Keratinocyte (primary cell): ENCODE measurements at regions not wholly inside any gene's neighbourhood (a gene's known extent, or its start where the extent isn't known, plus 50 kb on each side); places are given as distances from the start of the nearest gene placed in this dataset.

Source experiments
- DNase-seq: peaks from one replicate; pipeline ENCODE4 v3.0.0-alpha.2; 2011; ENCODE audit warnings: low read depth, missing footprints, low spot score
- FAIRE-seq: peaks from 2 replicates; lab custom pipeline; 2011; peaks lifted over from hg19 to GRCh38; lab: Jason Lieb, UNC
- H2AFZ ChIP-seq: 2 replicates; pipeline ENCODE4 v1.6.0; 2012; ENCODE audit warnings: low read length, control low read depth, inconsistent platforms; ENCODE audit not compliant: control insufficient read depth
- H3K27ac ChIP-seq: 2 replicates; pipeline ENCODE4 v1.5.1; 2011; ENCODE audit warnings: low read length; ENCODE audit not compliant: control insufficient read depth, insufficient read depth
- H3K27me3 ChIP-seq: 3 replicates; pipeline ENCODE4 v1.6.0; 2011; ENCODE audit warnings: low read length; ENCODE audit not compliant: control insufficient read depth, insufficient read depth; ENCODE audit errors: extremely low read depth
- H3K36me3 ChIP-seq, 2 experiments: 2 replicates in 1 of 2; 3 replicates in 1 of 2; pipeline ENCODE4 v1.5.1; 2011; ENCODE audit warnings: low read length in 2 of 2, mild to moderate bottlenecking in 1 of 2; ENCODE audit not compliant: control insufficient read depth in 2 of 2, insufficient read depth in 2 of 2; ENCODE audit errors: extremely low read depth in 1 of 2
- H3K4me1 ChIP-seq: 3 replicates; pipeline ENCODE4 v1.5.1; 2011; ENCODE audit warnings: low read length; ENCODE audit not compliant: control insufficient read depth, insufficient read depth; ENCODE audit errors: extremely low read depth
- H3K4me2 ChIP-seq: 3 replicates; pipeline ENCODE4 v1.6.0; 2011; ENCODE audit warnings: low read depth, low read length; ENCODE audit not compliant: control insufficient read depth, insufficient read depth; ENCODE audit errors: extremely low read depth
- H3K4me3 ChIP-seq, 3 experiments: fragments of 200-600 bp in 1 of 3; sonication (generic) in 1 of 3; 2 replicates in 2 of 3; 3 replicates in 1 of 3; pipeline ENCODE4 v1.5.1; 2011 to 2016; ENCODE audit warnings: low read length in 3 of 3, mild to moderate bottlenecking in 3 of 3, control low read depth in 2 of 3, inconsistent platforms in 1 of 3, low read depth in 1 of 3, mixed read lengths in 1 of 3, mixed run types in 1 of 3, moderate library complexity in 1 of 3; ENCODE audit not compliant: control insufficient read depth in 2 of 3, insufficient read depth in 2 of 3; ENCODE audit errors: extremely low read depth in 1 of 3
- H3K79me2 ChIP-seq: 2 replicates; pipeline ENCODE4 v1.6.0; 2012; ENCODE audit warnings: low read length; ENCODE audit not compliant: control insufficient read depth, insufficient read depth
- H3K9ac ChIP-seq: 3 replicates; pipeline ENCODE4 v1.6.0; 2011; ENCODE audit warnings: low read length; ENCODE audit not compliant: control insufficient read depth, insufficient read depth; ENCODE audit errors: extremely low read depth
- H3K9me1 ChIP-seq: 3 replicates; pipeline ENCODE4 v1.6.0; 2011; ENCODE audit warnings: low read length; ENCODE audit not compliant: control insufficient read depth, insufficient read depth; ENCODE audit errors: extremely low read depth
- H3K9me3 ChIP-seq: 2 replicates; pipeline ENCODE4 v1.5.1; 2012; ENCODE audit warnings: low read depth, low read length; ENCODE audit not compliant: control insufficient read depth
- H4K20me1 ChIP-seq: 3 replicates; pipeline ENCODE4 v1.6.0; 2011; ENCODE audit warnings: low read length; ENCODE audit not compliant: control insufficient read depth, insufficient read depth; ENCODE audit errors: extremely low read depth
- CTCF ChIP-seq, 3 experiments: IDR thresholded peaks in 1 of 3; conservative IDR thresholded peaks in 1 of 3; optimal IDR thresholded peaks in 1 of 3; 2 replicates in 2 of 3; 3 replicates in 1 of 3; pipeline versions ENCODE3 to v1.5.1; 2011; ENCODE audit warnings: low read length in 3 of 3, mild to moderate bottlenecking in 3 of 3, moderate library complexity in 2 of 3, control low read depth in 1 of 3, inconsistent platforms in 1 of 3; ENCODE audit not compliant: insufficient read depth in 2 of 3; ENCODE audit errors: extremely low read depth in 1 of 3
- EZH2 ChIP-seq: IDR thresholded peaks from one replicate; pipeline ENCODE4 v1.6.1; 2012; ENCODE audit warnings: inconsistent platforms, mild to moderate bottlenecking, low read length, moderate library complexity
- dilution Hi-C: fragments of 300-500 bp; cut with MboI; formaldehyde crosslinking; loops from one replicate; pipeline ENCODE4 v1.7.0; 2020; ENCODE audit warnings: low sequenced_read_pairs; ENCODE audit not compliant: extremely low pct_ligation_motif_present

DNA sequence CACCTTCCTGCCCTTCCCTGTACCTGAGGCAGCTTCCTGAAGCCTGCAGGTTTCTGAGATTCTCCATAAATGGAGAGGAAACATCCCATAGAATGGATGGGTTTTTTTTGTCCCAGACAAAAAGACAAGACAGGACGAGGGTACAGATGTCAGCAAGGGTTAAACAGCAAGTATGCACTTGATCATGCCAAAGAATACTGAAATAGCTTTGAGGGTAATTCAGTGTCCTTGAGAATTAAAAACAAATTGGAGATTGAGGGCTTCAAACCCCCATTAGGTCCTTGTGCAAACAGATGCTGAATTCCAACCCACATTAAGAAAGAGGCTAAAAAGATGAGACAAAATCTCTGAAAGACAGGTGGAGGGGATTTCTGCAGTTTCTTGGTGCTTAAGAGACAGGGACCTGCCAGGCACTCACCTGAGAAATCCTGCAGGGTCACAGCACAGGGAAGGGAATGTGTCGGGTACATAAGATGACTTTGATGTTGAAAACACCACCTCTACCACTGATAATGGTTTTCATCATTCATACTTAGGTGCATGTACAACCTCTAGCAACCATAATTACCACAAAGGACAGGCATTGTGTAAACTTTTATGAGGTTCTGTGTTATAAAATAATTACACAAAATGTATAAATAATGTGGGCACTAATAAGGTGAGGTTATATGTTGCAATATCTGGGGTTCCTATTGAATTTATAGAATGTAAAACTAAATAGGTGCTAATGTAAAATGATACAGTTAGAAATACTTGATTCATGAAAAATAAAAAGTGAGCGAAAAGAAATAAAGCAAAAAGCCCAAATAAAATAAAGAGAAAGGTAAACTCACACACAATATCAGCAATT, 107.1 kb upstream of the TOP3B start:
- Histone ChIP-seq H3K36me3 (no peaks in the 10 kb centered on the region), H3K79me2 (no peaks in the 10 kb centered on the region), H3K4me1 (peaks cover 11% of the 10 kb centered on the region), H3K4me3 (no peak overlapping the region), H3K9me3 (no peaks in the 10 kb centered on the region), H3K9ac (no peak overlapping the region), H2AFZ (no peak overlapping the region), H3K27me3 (peaks cover 3% of the 10 kb centered on the region), H3K9me1 (no peaks in the 10 kb centered on the region), H4K20me1 (no peaks in the 10 kb centered on the region), H3K4me2 (no peak overlapping the region), H3K27ac (no peak overlapping the region)
- TF ChIP-seq CTCF (optimal IDR thresholded peaks at IDR 0.05 in 1 of 3, IDR thresholded peaks at IDR 0.05 in 1 of 3, conservative IDR thresholded peaks at IDR 0.05 in 1 of 3; ENCODE audit: extremely low read depth in 1 of 3, insufficient read depth in 2 of 3, low read length in 3 of 3) (no peak), EZH2 (no peak)
- no peak for DNase-seq
- FAIRE-seq, result no peak
- dilution Hi-C loops, result no loop called here

- Histone ChIP-seq H4K20me1 (no peaks in the 10 kb centered on the region), H3K36me3 (no peaks in the 10 kb centered on the region), H3K9me1 (no peaks in the 10 kb centered on the region), H3K9me3 (no peaks in the 10 kb centered on the region), H3K4me1 (peaks cover 11% of the 10 kb centered on the region), H3K4me3 (no peak overlapping the region), H3K4me2 (no peak overlapping the region), H3K9ac (no peak overlapping the region), H3K27ac (no peak overlapping the region), H3K79me2 (no peaks in the 10 kb centered on the region), H3K27me3 (peaks cover 9% of the 10 kb centered on the region), H2AFZ (no peak overlapping the region)
- dilution Hi-C loops, result no loop called here
- FAIRE-seq (no peak), DNase-seq (no peak)
- TF ChIP-seq CTCF (optimal IDR thresholded peaks at IDR 0.05 in 1 of 3, IDR thresholded peaks at IDR 0.05 in 1 of 3, conservative IDR thresholded peaks at IDR 0.05 in 1 of 3; ENCODE audit: extremely low read depth in 1 of 3, insufficient read depth in 2 of 3, low read length in 3 of 3) (no peak), EZH2 (no peak)
Observed at GRCh38 chr22:22088658-22089458, 106.3 kb upstream of the TOP3B start.
